Inflammatory macrophage treated with lipopolysaccharide for 4 hours (primary cell): ENCODE measurements at regions not wholly inside any gene's neighbourhood (a gene's known extent, or its start where the extent isn't known, plus 50 kb on each side); places are given as distances from the start of the nearest gene placed in this dataset.

ENCODE experiments used
- DNase-seq: peaks from one replicate; pipeline ENCODE4 v3.0.0-alpha.2; 2020

- no peak for DNase-seq
Observed at GRCh38 chr11:15889363-15890030, 466.8 kb downstream of the SOX6 start.

GRCh38 chr11:15890031-15890713 lies 466.2 kb downstream of the SOX6 start:
- no peak for DNase-seq

GRCh38 chr11:15893080-15893492 lies 463.3 kb downstream of the SOX6 start:
- DNase-seq = peak; percentile 2

- no peak for DNase-seq
Observed at GRCh38 chr11:15896026-15896425, 460.3 kb downstream of the SOX6 start.

GRCh38 chr11:15896530-15896929 lies 459.8 kb downstream of the SOX6 start:
- no peak for DNase-seq

- peak; percentile 14 for DNase-seq
Observed at GRCh38 chr11:15897211-15897960, 459.0 kb downstream of the SOX6 start.

- DNase-seq = no peak
Observed at GRCh38 chr11:15901054-15901453, 455.3 kb downstream of the SOX6 start.

GRCh38 chr11:15901790-15902189 lies 454.6 kb downstream of the SOX6 start:
- no peak for DNase-seq

- DNase-seq = no peak
Observed at GRCh38 chr11:15903246-15903645, 453.1 kb downstream of the SOX6 start.

- DNase-seq = no peak
Observed at GRCh38 chr11:15905366-15906104, 450.8 kb downstream of the SOX6 start.

GRCh38 chr11:15906481-15907035 lies 449.8 kb downstream of the SOX6 start:
- no peak for DNase-seq

- DNase-seq = no peak
Observed at GRCh38 chr11:15907806-15908205, 448.5 kb downstream of the SOX6 start.

GRCh38 chr11:15909937-15910598 lies 446.3 kb downstream of the SOX6 start:
- no peak for DNase-seq

GRCh38 chr11:15910761-15911160 lies 445.6 kb downstream of the SOX6 start:
- no peak for DNase-seq

GRCh38 chr11:15911377-15912044 lies 444.8 kb downstream of the SOX6 start:
- no peak for DNase-seq

GRCh38 chr11:15912291-15912690 lies 444.1 kb downstream of the SOX6 start:
- no peak for DNase-seq

GRCh38 chr11:15912825-15913224 lies 443.5 kb downstream of the SOX6 start:
- no peak for DNase-seq

- no peak for DNase-seq
Observed at GRCh38 chr11:15913261-15913660, 443.1 kb downstream of the SOX6 start.
